SK-N-SH (cell line): ENCODE measurements at regions not wholly inside any gene's neighbourhood (a gene's known extent, or its start where the extent isn't known, plus 50 kb on each side); places are given as distances from the start of the nearest gene placed in this dataset.

Experiments used
- CHD2 ChIP-seq: fragments of 150-350 bp; IDR thresholded peaks from 2 replicates; pipeline ENCODE4 v1.6.1; 2018; ENCODE audit warnings: low read length; ENCODE audit not compliant: partially characterized antibody
- EP300 ChIP-seq, 2 experiments: IDR thresholded peaks; 2 replicates each; pipeline versions ENCODE4 v1.4.0 to v1.6.1; 2012; ENCODE audit warnings: borderline replicate concordance in 1 of 2, low read depth in 1 of 2, low read length in 1 of 2
- EZH2phosphoT487 ChIP-seq: fragments of 200-600 bp; sonication (generic); IDR thresholded peaks from 2 replicates; pipeline ENCODE4 v1.6.1; 2017; ENCODE audit warnings: low read depth, mixed run types, mild to moderate bottlenecking, antibody characterized with exemption, moderate library complexity, borderline replicate concordance
- GABPA ChIP-seq: IDR thresholded peaks from 2 replicates; pipeline ENCODE4 v1.4.0; 2012; ENCODE audit warnings: low read depth, mild to moderate bottlenecking
- JUND ChIP-seq: IDR thresholded peaks from 2 replicates; pipeline ENCODE4 v1.4.0; 2012
- POLR2AphosphoS5 ChIP-seq: IDR thresholded peaks from 2 replicates; pipeline ENCODE4 v1.6.1; 2012; ENCODE audit warnings: low read depth, low read length
- RXRA ChIP-seq: IDR thresholded peaks from 2 replicates; pipeline ENCODE4 v1.4.0; 2012; ENCODE audit warnings: low read depth, mild to moderate bottlenecking, borderline replicate concordance
- SMC3 ChIP-seq: IDR thresholded peaks from 2 replicates; pipeline ENCODE4 v1.6.1; 2012; ENCODE audit warnings: low read depth, low read length, improper control_type of control experiment
- TAF1 ChIP-seq: IDR thresholded peaks from 2 replicates; pipeline ENCODE4 v1.6.1; 2012; ENCODE audit warnings: low read depth, mild to moderate bottlenecking, low read length, moderate library complexity, borderline replicate concordance
- TEAD4 ChIP-seq: IDR thresholded peaks from 2 replicates; pipeline ENCODE4 v1.4.0; 2012; ENCODE audit warnings: mild to moderate bottlenecking, borderline replicate concordance; ENCODE audit not compliant: insufficient read depth
- TF ChIP-seq, protein P1 (sequence below): fragments of 200-600 bp; sonication (generic); IDR thresholded peaks from 2 replicates; pipeline ENCODE4 v1.6.1; 2017; ENCODE audit warnings: antibody characterized with exemption, mild to moderate bottlenecking, moderate library complexity
- TF ChIP-seq, protein P2 (sequence below): IDR thresholded peaks from 2 replicates; pipeline ENCODE4 v1.6.1; 2012; ENCODE audit warnings: mild to moderate bottlenecking, low read depth, low read length, moderate library complexity
- TF ChIP-seq, protein P3 (sequence below): IDR thresholded peaks from 2 replicates; pipeline ENCODE4 v1.4.0; 2012; ENCODE audit warnings: low read depth
- TF ChIP-seq, protein P4 (sequence below): IDR thresholded peaks from 2 replicates; pipeline ENCODE4; 2012

DNA sequence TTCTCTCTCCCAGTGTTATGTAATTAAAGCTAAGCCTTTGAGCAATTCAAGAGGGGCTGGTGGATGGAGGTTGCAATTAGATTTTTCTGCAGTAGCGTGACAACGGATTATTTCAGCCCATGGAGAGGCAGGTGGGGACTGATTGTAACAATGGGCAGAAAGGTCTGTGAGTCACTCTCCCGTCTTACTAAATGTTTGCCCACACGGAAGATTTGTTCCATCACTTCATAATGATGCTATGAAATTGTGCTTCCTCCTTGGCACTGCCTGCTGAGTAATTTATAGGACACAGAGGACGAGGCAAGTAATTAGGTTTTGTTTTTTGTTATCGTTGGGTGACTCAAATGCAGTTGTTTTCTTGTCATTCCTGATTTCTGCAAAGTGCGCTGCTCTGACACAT, 594.5 kb upstream of the DPP6 start:
- TF ChIP-seq, protein P1, sequence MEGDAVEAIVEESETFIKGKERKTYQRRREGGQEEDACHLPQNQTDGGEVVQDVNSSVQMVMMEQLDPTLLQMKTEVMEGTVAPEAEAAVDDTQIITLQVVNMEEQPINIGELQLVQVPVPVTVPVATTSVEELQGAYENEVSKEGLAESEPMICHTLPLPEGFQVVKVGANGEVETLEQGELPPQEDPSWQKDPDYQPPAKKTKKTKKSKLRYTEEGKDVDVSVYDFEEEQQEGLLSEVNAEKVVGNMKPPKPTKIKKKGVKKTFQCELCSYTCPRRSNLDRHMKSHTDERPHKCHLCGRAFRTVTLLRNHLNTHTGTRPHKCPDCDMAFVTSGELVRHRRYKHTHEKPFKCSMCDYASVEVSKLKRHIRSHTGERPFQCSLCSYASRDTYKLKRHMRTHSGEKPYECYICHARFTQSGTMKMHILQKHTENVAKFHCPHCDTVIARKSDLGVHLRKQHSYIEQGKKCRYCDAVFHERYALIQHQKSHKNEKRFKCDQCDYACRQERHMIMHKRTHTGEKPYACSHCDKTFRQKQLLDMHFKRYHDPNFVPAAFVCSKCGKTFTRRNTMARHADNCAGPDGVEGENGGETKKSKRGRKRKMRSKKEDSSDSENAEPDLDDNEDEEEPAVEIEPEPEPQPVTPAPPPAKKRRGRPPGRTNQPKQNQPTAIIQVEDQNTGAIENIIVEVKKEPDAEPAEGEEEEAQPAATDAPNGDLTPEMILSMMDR: no peak
- TF ChIP-seq, protein P2, sequence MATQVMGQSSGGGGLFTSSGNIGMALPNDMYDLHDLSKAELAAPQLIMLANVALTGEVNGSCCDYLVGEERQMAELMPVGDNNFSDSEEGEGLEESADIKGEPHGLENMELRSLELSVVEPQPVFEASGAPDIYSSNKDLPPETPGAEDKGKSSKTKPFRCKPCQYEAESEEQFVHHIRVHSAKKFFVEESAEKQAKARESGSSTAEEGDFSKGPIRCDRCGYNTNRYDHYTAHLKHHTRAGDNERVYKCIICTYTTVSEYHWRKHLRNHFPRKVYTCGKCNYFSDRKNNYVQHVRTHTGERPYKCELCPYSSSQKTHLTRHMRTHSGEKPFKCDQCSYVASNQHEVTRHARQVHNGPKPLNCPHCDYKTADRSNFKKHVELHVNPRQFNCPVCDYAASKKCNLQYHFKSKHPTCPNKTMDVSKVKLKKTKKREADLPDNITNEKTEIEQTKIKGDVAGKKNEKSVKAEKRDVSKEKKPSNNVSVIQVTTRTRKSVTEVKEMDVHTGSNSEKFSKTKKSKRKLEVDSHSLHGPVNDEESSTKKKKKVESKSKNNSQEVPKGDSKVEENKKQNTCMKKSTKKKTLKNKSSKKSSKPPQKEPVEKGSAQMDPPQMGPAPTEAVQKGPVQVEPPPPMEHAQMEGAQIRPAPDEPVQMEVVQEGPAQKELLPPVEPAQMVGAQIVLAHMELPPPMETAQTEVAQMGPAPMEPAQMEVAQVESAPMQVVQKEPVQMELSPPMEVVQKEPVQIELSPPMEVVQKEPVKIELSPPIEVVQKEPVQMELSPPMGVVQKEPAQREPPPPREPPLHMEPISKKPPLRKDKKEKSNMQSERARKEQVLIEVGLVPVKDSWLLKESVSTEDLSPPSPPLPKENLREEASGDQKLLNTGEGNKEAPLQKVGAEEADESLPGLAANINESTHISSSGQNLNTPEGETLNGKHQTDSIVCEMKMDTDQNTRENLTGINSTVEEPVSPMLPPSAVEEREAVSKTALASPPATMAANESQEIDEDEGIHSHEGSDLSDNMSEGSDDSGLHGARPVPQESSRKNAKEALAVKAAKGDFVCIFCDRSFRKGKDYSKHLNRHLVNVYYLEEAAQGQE: no peak
- TF ChIP-seq CHD2 (no peak), EP300 (IDR thresholded peaks at IDR 0.05; ENCODE audit: borderline replicate concordance in 1 of 2, low read depth in 1 of 2, low read length in 1 of 2) (no peak), GABPA (no peak), EZH2phosphoT487 (no peak), TAF1 (no peak), RXRA (no peak), JUND (no peak), POLR2AphosphoS5 (no peak), SMC3 (no peak), TEAD4 (no peak)
- TF ChIP-seq, protein P3, sequence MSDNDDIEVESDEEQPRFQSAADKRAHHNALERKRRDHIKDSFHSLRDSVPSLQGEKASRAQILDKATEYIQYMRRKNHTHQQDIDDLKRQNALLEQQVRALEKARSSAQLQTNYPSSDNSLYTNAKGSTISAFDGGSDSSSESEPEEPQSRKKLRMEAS: no peak
- TF ChIP-seq, protein P4, sequence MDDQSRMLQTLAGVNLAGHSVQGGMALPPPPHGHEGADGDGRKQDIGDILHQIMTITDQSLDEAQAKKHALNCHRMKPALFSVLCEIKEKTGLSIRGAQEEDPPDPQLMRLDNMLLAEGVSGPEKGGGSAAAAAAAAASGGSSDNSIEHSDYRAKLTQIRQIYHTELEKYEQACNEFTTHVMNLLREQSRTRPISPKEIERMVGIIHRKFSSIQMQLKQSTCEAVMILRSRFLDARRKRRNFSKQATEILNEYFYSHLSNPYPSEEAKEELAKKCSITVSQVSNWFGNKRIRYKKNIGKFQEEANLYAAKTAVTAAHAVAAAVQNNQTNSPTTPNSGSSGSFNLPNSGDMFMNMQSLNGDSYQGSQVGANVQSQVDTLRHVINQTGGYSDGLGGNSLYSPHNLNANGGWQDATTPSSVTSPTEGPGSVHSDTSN: no peak
